Activated CD8-positive, alpha-beta memory T cell treated with anti-CD3 and anti-CD28 coated beads for 4 hours (primary cell): ENCODE measurements at regions not wholly inside any gene's neighbourhood (a gene's known extent, or its start where the extent isn't known, plus 50 kb on each side); places are given as distances from the start of the nearest gene placed in this dataset.
A peak's percentile ranks its signal among the peaks of the same experiment; 100 is the strongest.
"Not testable (repeated sequence)": the region's sequence is repeated elsewhere in the genome, so short reads cannot be mapped to it uniquely, and the experiment has no call there.

Experiments used
- DNase-seq, 2 donors: peaks; one replicate each; pipeline ENCODE4 v3.0.0-alpha.2; 2020; ENCODE audit warnings: low read depth in 2 of 2

DNA sequence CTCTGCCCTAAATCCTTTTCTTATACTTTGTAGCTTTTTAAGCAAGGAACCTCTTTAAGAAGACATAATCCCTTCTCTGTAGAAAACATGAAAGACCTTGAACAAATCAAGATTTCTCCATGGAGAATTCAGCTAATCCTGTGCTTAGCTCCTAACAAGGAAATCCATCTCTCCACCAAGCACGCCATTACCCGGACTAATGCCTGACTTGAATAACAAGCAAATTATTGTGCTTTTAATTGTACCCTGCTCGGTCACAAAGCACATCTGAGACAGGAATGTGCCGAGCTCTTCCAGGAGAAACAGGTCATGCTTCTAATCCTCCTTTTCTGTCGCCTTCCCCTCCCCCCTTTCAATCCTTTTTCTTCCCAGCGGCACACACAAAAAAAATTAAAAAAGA lies 141.3 kb downstream of the PSAT1 start:
- DNase-seq: no peak

DNA sequence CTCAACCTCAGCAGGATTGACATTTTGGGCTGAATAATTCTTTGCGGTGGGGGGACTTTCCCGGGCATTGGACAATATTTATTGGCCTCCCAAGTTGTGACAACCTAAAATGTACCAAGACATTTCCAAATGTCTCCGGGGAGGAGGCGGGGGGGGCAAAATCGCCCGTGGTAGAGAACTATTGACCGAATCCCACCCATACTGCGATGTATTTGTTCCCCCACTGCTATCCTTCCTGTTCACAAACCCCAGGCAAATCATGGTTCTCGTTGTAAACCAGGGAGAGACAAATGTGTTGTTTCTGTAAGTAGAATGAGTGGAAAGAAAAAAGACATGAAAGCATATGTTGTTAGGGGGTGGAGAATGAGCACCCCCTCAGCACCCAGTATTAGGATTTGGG lies 141.9 kb downstream of the PSAT1 start:
- no peak for DNase-seq

DNA sequence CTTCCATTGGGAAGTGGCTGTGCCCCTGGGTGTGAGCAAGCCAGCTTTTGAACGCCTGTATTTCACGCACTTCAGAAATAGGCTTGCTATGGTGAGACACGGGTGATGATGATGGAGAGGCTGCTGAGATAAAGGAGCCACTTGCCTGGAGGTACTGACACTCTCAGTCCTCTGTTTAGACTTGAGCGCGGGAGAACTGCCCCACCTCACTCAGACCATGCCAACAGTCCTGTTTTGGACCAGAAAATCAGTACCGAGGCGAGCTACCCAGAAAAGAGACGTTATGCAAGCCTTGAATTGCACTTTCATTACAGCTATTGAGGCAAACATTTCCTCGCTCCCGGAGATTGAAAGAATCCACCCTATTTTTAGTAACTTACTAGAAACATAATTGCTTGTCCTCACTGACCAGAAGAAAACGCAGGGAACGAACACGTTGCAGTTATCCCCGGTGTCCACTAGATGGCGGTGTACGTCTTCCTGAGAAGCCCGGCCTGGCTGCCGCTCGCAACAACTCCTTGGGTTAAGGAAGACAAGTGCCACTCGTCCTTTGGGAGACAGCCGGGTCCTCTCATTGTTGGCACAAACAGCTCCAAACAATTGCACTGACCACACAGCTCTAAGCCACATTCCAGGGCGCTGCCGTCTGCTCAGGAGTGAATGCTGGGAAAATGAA lies 142.4 kb downstream of the PSAT1 start:
- DNase-seq: peak; percentile 24 to 33

DNA sequence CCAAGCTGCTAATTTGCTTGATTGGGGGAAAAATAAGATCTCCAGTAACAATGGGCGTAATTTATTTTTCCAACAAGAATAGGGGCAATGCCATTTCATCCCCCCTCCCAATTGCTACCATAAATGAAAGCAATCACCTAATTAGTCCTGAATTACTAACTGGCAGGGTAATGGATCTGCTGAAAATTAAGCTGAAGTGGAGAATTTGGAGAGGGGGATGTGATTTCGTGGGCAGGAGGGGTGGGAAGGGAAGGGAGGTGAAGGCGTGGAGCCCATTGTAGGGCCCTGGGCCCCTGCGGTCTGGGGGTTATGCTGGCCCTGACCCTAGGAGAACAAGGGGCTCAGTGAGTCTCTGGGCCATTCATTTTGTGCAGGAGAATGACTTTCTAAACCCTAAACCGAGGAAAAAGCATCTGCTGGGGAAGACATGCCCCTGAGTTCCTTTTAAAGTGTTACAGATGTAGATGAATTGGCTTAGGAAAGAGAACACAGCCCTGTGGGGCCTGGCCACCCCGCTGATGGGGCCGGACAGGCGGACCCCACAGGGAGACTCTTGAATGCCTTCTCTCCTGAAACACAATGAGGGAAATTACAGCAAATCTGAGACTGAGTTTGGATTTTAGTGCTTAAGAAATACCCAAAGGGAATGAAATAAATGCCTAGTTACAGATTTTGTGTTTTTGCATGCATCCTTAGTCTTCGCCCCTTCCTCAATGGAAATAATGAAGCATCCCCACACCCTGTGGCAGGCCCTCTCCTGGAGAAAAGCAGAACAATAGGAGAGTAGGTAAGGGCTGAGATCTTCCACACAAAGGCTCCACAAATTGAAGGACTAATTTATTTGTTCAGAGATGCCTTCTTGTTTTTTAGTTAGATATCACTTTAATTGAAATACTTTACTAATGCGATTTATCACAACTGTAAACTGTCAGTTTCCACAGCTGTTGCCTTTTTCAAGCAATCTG lies 143.2 kb downstream of the PSAT1 start:
- DNase-seq: no peak

DNA sequence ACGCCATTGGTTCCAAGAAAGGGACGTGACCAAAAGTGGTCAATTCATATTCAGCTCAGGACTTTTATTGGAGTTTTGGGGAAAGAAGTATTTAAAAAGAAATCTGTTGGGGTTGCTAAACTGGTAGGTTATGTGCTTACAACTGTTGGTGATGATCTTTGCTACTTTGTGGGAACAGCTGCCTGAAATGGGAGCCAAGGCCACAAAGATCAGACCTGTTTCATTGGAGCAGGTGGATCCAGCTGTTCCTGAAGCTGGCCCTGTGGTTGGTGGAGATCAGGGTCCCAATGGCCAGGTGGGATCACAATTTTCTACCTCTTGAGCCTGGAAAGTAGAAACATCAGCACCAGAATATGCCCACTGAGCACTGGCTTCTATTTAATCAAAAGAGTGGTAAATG lies 144.5 kb downstream of the PSAT1 start:
- DNase-seq: no peak

DNA sequence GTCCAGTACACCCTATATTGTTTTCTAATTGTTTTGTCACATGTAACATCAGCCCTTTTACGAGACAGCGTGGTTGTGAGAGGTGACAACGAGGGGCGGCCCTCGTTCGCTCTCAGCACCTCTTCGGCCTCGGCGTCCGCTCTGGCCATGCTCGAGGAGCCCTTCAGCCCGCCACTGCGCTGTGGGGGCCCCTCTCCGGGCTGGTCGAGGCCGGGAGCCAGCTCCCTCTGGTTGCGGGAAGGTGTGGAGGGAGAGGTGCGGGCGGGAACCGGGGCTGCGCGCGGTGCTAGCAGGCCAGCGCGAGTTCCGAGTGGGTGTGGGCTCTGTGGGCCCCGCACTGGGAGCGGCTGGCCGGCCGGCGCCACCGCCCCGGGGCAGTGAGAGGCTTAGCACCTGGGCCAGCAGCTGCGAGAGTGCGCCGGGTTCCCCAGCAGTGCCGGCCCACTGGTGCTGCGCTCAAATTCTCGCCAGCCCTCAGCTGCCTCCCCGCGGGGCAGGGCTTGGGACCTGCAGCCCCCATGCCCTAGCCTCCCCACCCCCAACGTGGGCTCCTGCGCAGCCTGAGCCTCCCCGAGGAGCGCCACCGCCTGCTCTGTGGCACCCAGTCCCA lies 145.0 kb downstream of the PSAT1 start:
- no peak for DNase-seq

DNA sequence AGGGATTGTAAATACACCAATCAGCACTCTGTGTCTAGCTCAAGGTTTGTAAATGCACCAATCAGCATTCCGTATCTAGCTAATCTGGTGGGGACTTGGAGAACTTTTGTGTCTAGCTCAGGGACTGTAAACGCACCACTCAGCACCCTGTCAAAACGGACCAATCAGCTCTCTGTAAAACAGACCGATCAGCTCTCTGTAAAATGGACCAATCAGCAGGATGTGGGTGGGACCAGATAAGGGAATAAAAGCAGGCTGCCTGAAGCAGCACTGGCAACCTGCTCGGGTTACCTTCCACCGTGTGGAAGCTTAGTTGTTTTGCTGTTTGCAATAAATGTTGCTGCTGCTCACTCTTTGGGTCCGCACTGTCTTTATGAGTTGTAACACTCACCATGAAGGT lies 145.7 kb downstream of the PSAT1 start:
- not testable (repeated sequence) for DNase-seq

DNA sequence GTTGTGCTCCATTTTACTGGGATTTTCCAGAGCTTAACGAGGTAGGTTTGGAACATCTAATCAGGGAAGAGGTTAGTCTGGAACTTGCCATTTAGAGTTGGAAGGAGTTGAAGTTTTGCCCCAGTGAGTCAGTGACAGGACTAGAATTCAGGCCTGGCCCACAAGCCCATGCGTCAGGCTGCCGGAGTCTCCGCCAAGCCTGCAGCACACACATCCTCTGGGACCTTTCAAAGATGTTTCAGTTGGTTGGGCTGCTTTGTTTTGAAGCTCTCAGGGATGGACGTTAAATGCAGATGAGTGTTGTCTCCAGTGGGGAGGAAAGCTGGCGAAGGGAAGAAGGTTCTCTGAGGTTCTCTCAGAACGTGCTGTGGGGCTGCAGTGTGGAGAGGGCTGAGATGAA lies 147.0 kb downstream of the PSAT1 start:
- DNase-seq: no peak

DNA sequence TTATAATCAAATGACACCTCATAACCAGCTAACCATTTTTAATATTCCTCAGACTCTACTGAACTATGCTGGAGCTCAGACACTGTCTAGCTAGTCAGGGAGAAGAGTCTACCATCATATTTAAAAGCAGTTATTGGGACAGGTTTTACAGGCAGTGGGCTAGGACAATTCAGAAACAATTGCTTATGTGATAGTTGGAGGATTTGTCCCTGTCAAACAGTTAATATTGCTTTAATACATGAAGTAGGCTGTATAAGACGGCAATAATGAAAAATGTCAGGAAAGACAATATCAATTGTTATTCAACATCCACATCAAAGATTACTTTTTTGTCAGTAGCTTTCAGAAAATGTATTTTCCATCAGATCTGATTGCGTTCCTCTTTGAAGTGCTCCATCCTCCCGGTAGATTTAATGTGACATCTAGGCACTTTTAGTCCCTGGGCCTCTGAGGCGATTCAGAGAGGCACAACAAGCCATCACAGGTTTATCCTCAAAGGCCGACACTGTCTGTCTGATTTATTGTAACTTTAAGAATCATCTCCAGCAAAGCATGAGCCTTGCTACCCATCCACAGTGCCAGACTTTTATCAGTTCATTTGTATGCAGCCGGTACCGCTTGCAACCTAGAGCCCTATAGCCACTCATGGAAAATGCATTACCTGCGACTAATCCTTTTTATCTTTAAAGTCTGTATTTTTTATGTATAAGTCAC lies 152.2 kb downstream of the PSAT1 start:
- DNase-seq: no peak

DNA sequence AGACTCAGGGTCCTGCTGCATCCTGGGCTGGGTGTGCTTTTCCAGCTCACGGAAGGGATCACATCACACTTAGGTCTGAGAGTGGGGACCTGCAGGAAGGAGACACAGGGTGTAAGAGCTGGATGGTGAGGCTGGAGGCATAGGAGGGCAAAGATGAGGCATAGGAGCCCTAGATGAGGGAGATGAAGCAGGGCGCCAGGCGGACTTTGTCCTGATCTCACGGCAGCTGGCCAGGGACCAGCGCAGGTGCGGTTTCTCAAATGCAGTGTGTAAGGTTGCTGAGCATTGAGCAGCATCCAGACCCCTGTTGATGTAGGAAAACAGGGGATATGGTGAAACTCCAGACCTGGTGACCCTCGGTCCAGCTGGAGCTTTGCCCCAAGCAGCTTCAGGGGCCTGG lies 156.5 kb downstream of the PSAT1 start:
- no peak for DNase-seq

DNA sequence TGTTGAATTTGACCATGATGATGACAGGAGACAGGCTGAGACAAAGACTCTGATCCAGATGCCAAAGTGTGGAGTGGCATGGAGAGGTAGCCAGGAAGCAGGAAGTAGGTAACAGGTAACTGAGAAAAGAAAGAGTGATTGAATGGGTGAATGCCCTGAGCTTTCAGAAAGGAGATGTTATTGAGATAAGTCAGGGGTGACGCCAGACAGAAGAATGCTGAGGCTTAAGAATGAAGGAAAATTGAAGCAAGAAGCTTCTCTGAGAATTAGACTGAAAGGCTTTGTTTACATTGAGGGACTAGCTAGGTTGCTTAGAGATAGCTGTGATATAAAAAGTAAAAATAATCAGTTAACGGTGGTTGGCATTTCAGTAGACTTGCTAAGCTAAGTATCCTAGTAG lies 165.7 kb downstream of the PSAT1 start:
- no peak for DNase-seq

DNA sequence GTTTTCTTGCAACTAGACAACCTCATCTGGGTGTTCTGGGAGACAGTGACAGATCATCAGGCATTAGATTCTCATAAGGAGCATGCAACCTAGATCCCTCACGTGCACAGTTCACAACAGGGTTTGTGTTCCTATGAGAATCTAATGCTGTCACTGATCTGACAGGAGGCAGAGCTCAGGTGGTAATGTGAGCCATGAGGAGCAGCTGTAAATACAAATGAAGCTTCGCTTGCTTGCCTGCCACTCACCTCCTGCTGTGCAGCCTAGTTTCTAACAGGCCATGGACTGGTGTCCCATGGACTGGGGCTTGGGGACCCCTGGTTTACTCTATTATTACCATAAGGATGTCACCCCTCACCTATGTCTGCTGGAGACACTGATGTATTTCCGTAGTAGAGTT lies 166.8 kb downstream of the PSAT1 start:
- DNase-seq: no peak

DNA sequence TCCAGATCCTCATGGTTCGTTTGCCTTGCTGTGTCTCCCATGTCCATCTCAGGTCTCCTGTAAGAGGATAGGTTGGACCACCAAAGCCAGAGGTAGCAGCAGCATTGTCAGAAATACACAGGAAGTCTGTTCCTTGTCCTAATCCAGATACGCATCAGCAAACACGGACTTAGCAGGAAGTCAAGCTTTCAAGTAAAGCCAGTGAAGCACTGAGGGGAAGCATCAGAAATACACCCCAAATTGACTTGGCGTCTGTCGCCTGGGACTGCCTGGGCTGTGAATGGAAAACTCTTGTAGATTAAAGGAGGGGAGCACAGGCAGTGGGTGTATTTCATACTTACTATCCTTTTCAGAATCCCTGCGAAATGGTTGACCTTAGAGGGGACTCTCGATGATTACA lies 171.3 kb downstream of the PSAT1 start:
- DNase-seq: no peak

DNA sequence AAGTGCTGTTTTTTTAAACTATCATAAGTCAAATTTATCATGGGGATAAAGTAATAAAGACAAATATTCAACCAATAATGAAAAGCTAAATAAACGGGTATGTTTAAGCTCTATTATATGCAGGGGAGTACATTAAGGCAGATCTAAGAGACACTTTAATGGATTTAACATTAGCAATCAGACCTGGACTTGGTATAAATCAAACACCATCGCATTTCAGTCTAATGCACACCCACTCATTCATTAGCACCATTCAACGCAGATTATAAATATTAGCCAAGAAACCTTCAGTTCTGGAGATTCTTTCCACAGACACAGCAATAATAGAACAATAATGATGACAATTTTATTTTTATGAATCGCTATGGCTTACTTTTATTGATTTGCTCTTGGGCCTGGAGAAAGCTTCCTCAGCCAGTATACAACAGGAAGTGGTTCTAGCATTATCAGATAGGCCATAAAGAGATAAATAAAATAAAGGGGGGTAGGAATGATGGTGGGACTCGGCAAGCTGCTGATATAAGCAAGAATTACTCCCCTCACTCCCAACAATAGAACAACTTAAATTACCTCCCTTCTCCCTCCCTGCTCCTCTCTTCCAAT lies 172.2 kb downstream of the PSAT1 start:
- DNase-seq: no peak

DNA sequence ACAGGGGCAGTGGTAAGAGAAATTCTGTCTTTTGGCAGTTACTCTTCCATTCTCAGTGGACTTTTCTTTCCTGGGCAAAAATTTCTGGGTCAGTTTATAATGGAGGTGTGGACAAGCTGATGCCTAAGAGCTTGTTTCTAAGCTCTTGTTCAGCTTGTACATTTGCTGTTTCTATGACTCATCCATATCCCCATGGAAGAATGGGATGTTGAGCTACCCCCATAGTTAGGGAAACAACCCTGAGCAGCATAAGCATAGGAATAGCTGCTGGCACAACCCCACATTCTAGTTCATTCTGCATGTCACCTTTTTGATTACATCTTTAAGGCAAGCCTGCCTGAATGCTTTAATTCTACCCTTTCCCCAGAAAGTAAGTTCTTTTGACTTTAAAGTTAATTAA lies 173.3 kb downstream of the PSAT1 start:
- DNase-seq: no peak

DNA sequence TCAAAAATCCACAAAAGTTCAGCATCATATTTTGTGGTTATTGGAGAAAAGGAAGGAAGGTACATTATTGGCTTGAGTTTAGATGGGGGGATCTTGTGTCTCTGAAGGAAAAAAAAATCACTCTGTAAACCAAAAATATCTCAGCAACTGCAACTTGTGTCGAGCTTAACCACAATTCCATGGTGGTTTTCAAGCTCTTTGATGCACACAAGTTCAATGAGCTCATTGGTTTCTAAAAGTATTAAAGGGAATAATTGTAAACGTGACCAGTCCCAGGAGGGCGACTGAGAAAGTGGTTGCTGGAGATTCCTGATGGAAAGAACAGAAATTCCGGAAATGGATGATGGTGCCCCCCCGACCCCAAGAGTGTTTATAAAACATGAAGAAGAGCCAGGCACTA lies 173.8 kb downstream of the PSAT1 start:
- DNase-seq: no peak

DNA sequence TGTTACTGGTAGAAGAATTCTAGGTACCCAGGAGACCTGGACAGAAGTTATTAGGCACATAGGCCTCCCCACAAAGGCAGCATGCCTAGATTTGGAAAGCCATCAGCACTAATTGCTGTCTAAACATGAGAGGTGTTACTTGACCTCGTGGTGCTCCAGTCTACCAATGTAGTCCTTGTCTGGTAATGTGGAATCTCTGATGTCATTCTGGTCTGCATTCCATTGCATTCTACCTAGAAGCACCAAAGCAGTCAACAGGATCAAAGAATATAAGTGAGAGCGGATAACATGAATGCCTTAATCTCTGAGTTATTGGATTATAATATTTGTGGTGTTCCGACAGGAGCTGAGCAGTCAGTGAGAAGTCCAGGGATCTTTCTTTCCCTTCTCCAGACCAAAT lies 175.2 kb downstream of the PSAT1 start:
- no peak for DNase-seq

DNA sequence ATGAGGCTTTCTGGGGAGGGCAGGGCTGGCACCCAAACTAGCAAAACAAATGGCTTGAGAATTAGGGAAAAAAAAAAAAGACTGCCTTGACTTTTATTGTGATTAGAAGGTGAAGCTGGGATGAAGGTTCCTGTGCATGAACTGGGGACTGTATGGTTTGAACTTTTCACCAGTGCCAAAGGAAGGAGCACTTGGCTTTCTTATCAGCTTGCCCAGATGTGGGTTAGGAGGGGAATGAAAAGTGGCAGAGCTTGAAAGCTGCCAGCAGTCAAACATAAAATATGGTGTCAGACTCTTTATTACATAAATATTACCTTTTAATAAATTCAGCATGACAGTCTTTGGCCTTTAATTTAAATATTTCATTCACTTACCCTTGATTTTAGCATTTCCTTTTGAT lies 182.5 kb downstream of the PSAT1 start:
- no peak for DNase-seq

DNA sequence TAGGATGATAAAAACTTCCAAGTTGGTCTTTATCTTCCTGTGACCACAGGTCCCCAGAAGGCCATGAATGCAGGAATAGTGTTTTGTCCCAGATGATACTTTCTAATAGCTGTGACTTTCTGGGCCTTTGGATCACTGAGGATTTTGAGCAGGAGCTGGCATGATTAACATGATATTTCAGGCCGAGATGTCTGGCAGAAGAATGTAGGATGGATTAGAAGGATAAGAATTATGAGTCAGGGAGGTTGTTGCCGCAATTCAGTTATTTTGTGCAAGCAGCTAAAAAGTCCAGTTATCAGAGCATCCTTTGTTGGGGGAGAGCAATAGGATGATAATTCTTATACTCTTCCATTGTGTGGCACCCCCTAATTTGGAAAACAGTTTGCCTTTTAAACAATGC lies 189.7 kb downstream of the PSAT1 start:
- DNase-seq: no peak

DNA sequence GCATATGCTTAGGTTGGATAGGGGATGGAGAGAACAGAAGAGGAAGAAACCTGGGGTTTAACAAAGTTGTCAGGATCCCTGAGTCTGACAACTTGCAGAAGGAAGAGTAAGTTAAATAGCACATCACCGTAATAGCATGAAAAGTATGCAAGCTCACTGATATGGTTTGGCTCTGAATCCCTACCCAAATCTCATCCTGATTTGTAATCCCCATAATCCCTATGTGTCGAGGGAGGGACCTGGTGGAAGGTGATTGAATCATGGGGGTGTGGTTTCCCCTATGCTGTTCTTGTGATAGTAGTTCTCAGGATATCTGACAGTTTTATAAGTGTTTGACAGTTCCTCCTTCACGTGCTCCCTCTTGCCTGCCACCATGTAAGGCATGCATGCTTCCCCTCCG lies 193.3 kb downstream of the PSAT1 start:
- DNase-seq: no peak

DNA sequence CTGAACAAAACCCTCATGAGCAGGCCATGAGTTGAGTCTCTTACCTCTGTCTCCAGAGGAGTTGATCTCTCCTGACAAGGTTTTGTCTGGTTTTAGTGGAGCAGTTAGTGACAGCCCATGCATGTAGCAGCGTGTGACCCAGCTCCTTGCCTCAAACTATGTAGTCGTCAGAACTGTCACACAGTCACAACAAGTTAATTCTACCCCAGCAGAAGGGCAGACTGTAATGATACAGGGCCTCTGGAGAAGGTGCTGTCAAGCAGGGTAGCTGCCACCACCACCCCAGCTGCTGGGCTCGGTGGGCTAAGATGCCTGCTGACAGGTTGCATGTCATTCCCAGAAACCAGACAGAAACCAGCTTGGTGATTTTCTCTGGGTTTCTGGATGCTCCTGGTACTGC lies 194.5 kb downstream of the PSAT1 start:
- no peak for DNase-seq
